ENCODE measurements at regions not wholly inside any gene's neighbourhood (a gene's known extent, or its start where the extent isn't known, plus 50 kb on each side); places are given as distances from the start of the nearest gene placed in this dataset.
A peak's percentile ranks its signal among the peaks of the same experiment; 100 is the strongest.

GRCh38 chr4:38464328-38464727 is 199.7 kb upstream of the KLF3 start:
- H3K27ac Mint-ChIP-seq = peak overlapping the region; percentile 24
- CTCF ChIA-PET = no interaction called here
- Histone ChIP-seq H3K36me3 (ENCODE audit: insufficient read depth, low read length) (no peaks in the 10 kb centered on the region), H3K4me1 (ENCODE audit: insufficient read depth, low read length) (peaks cover 12% of the 10 kb centered on the region), H3K4me3 (ENCODE audit: low read length) (no peak overlapping the region), H3K27me3 (ENCODE audit: control insufficient read depth in 1 of 2, insufficient read depth in 2 of 2, low read length in 2 of 2) (no peaks in the 10 kb centered on the region), H3K9me3 (ENCODE audit: control insufficient read depth in 1 of 2, insufficient read depth in 1 of 2, low read length in 2 of 2) (peaks cover 0 to 7% of the 10 kb centered on the region in 2 experiments), H3K27ac (ENCODE audit: low read depth in 1 of 2, low read length in 2 of 2) (no peak overlapping the region)
- H3K27me3 Mint-ChIP-seq = no peaks in the 10 kb centered on the region
- intact Hi-C loops (cut with DNase I, micrococcal nuclease) = no loop called here
- H3K36me3 Mint-ChIP-seq (ENCODE audit: low read depth) = peaks cover 5% of the 10 kb centered on the region
- ATAC-seq (ENCODE audit: poor library complexity) = no peak
- no peak for DNase-seq
- TF ChIP-seq CTCF (IDR thresholded peaks at IDR 0.05) = no peak
- peaks cover 10% of the 10 kb centered on the region for H3K4me1 Mint-ChIP-seq (ENCODE audit: low read depth)
- POLR2A ChIA-PET = no interaction called here
- no peak overlapping the region for H3K4me3 Mint-ChIP-seq
- peaks cover 10% of the 10 kb centered on the region for H3K9me3 Mint-ChIP-seq

DNA sequence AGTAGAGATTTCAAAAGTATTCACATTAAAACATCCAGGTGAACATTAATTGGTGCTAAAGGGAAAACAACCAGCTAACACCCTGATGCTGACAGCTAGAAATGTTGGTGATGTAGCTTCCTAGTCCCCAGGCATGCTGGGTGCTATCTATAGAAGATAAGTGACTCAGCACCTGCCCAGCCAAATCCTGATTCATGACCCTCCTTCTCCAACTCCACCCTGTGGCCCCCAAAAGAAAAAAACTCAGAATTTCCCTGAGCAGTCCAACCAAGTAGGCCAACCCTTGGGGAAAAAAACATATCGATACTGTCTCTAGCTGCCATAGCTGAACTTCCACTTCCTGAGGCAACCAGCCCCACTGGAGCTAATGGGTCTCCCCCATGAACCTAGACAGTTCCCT is 197.6 kb upstream of the KLF3 start:
- H3K4me3 ChIP-seq (ENCODE audit: low read length) = no peak overlapping the region
- peaks cover 12% of the 10 kb centered on the region for H3K4me1 ChIP-seq (ENCODE audit: insufficient read depth, low read length)
- DNase-seq (no peak), ATAC-seq (ENCODE audit: poor library complexity) (no peak)
- no peaks in the 10 kb centered on the region for H3K27me3 Mint-ChIP-seq
- no peaks in the 10 kb centered on the region for H3K27me3 ChIP-seq (ENCODE audit: control insufficient read depth in 1 of 2, insufficient read depth in 2 of 2, low read length in 2 of 2)
- no peak for TF ChIP-seq CTCF (IDR thresholded peaks at IDR 0.05)
- POLR2A ChIA-PET = no interaction called here
- H3K9me3 Mint-ChIP-seq = peaks cover 10% of the 10 kb centered on the region
- H3K36me3 Mint-ChIP-seq (ENCODE audit: low read depth) = peaks cover 5% of the 10 kb centered on the region
- no peak overlapping the region for H3K27ac Mint-ChIP-seq
- no peak overlapping the region for H3K4me3 Mint-ChIP-seq
- intact Hi-C loops (cut with DNase I, micrococcal nuclease) = no loop called here
- no peak overlapping the region for H3K27ac ChIP-seq (ENCODE audit: low read depth in 1 of 2, low read length in 2 of 2)
- CTCF ChIA-PET = no interaction called here
- H3K4me1 Mint-ChIP-seq (ENCODE audit: low read depth) = peaks cover 10% of the 10 kb centered on the region
- H3K36me3 ChIP-seq (ENCODE audit: insufficient read depth, low read length) = no peaks in the 10 kb centered on the region
- H3K9me3 ChIP-seq (ENCODE audit: control insufficient read depth in 1 of 2, insufficient read depth in 1 of 2, low read length in 2 of 2) = peaks cover 0 to 7% of the 10 kb centered on the region in 2 experiments

- CTCF ChIA-PET = no interaction called here
- POLR2A ChIA-PET = interaction anchor here (0.5 to 1.6 kb wide), 2 partner anchors 9 to 42 kb away, joined by 3 to 4 read pairs; no protein-coding TSS in a partner anchor
- intact Hi-C loops (cut with DNase I, micrococcal nuclease) = no loop called here
- Histone ChIP-seq H3K27me3 (ENCODE audit: control insufficient read depth in 1 of 2, insufficient read depth in 2 of 2, low read length in 2 of 2) (no peaks in the 10 kb centered on the region), H3K36me3 (ENCODE audit: insufficient read depth, low read length) (no peaks in the 10 kb centered on the region), H3K27ac (ENCODE audit: low read depth in 1 of 2, low read length in 2 of 2) (no peak overlapping the region), H3K4me1 (ENCODE audit: insufficient read depth, low read length) (peaks cover 12% of the 10 kb centered on the region), H3K9me3 (ENCODE audit: control insufficient read depth in 1 of 2, insufficient read depth in 1 of 2, low read length in 2 of 2) (peaks cover 0 to 7% of the 10 kb centered on the region in 2 experiments), H3K4me3 (ENCODE audit: low read length) (no peak overlapping the region)
- H3K27ac Mint-ChIP-seq = no peak overlapping the region
- no peak for TF ChIP-seq CTCF (IDR thresholded peaks at IDR 0.05)
- H3K4me3 Mint-ChIP-seq = no peak overlapping the region
- ATAC-seq (ENCODE audit: poor library complexity) = no peak
- H3K9me3 Mint-ChIP-seq = peaks cover 10% of the 10 kb centered on the region
- H3K27me3 Mint-ChIP-seq = no peaks in the 10 kb centered on the region
- H3K36me3 Mint-ChIP-seq (ENCODE audit: low read depth) = peaks cover 5% of the 10 kb centered on the region
- DNase-seq = no peak
- H3K4me1 Mint-ChIP-seq (ENCODE audit: low read depth) = peaks cover 10% of the 10 kb centered on the region
Observed at GRCh38 chr4:38467296-38467695, 196.7 kb upstream of the KLF3 start.
